Dendritic cell treated with granulocyte-macrophage colony-stimulating factor and Interleukin-4, amounts not matched to agents 40 ng/mL and 50 ng/mL, for 4 days (primary cell): ENCODE measurements at regions not wholly inside any gene's neighbourhood (a gene's known extent, or its start where the extent isn't known, plus 50 kb on each side); places are given as distances from the start of the nearest gene placed in this dataset.
"Not testable (repeated sequence)": the region's sequence is repeated elsewhere in the genome, so short reads cannot be mapped to it uniquely, and the experiment has no call there.

ENCODE experiments used
- H3K27ac Mint-ChIP-seq: one replicate; pipeline ENCODE4 v1.8.0; 2022; ENCODE audit warnings: mild to moderate bottlenecking, mixed read lengths
- H3K27me3 Mint-ChIP-seq: one replicate; pipeline ENCODE4 v1.8.0; 2022; ENCODE audit warnings: mild to moderate bottlenecking, mixed read lengths
- H3K36me3 Mint-ChIP-seq: one replicate; pipeline ENCODE4 v1.8.0; 2022; ENCODE audit warnings: low read depth, mixed read lengths
- H3K4me1 Mint-ChIP-seq: one replicate; pipeline ENCODE4 v1.8.0; 2022; ENCODE audit warnings: low read depth, mixed read lengths
- H3K4me3 Mint-ChIP-seq: one replicate; pipeline ENCODE4 v1.8.0; 2022; ENCODE audit warnings: mild to moderate bottlenecking, moderate library complexity, mixed read lengths
- H3K9me3 Mint-ChIP-seq: one replicate; pipeline ENCODE4 v1.8.0; 2022; ENCODE audit warnings: mixed read lengths
- intact Hi-C: fragments of 100-400 bp; cut with micrococcal nuclease; formaldehyde crosslinking; loops from one replicate; pipeline ENCODE4 v1.15.0; 2022

- H3K27ac Mint-ChIP-seq = no peak overlapping the region
- intact Hi-C loops = no loop called here
- no peaks in the 10 kb centered on the region for H3K4me1 Mint-ChIP-seq
- no peaks in the 10 kb centered on the region for H3K9me3 Mint-ChIP-seq
- no peaks in the 10 kb centered on the region for H3K36me3 Mint-ChIP-seq
- peaks cover 1% of the 10 kb centered on the region for H3K27me3 Mint-ChIP-seq
- no peak overlapping the region for H3K4me3 Mint-ChIP-seq
Measured at GRCh38 chr3:186465508-186465907, 78.7 kb downstream of the CRYGS start.

- Mint-ChIP-seq H3K27me3 (peaks cover under 1% of the 10 kb centered on the region), H3K36me3 (no peaks in the 10 kb centered on the region), H3K9me3 (no peaks in the 10 kb centered on the region), H3K4me3 (no peak overlapping the region), H3K27ac (no peak overlapping the region), H3K4me1 (no peaks in the 10 kb centered on the region)
- intact Hi-C loops = no loop called here
Measured at GRCh38 chr3:186464424-186465093, 79.6 kb downstream of the CRYGS start.

GRCh38 chr3:186461141-186461540 is 83.0 kb downstream of the CRYGS start:
- Mint-ChIP-seq H3K4me1 (no peaks in the 10 kb centered on the region), H3K36me3 (no peaks in the 10 kb centered on the region), H3K27ac (no peak overlapping the region), H3K27me3 (no peaks in the 10 kb centered on the region), H3K4me3 (no peak overlapping the region), H3K9me3 (no peaks in the 10 kb centered on the region)
- intact Hi-C loops = no loop called here

- H3K27me3 Mint-ChIP-seq = no peaks in the 10 kb centered on the region
Measured at GRCh38 chr3:186459108-186459467, 85.1 kb downstream of the CRYGS start.

GRCh38 chr3:186458306-186459107 is 85.7 kb downstream of the CRYGS start:
- Mint-ChIP-seq H3K27ac (no peak overlapping the region), H3K4me1 (no peaks in the 10 kb centered on the region), H3K9me3 (no peaks in the 10 kb centered on the region), H3K4me3 (no peak overlapping the region), H3K36me3 (no peaks in the 10 kb centered on the region), H3K27me3 (no peaks in the 10 kb centered on the region)
- intact Hi-C loops = no loop called here

More at GRCh38 chr3:186459108-186459467, 85.1 kb downstream of the CRYGS start:
- H3K27ac Mint-ChIP-seq = no peak overlapping the region
- H3K9me3 Mint-ChIP-seq = no peaks in the 10 kb centered on the region
- no peaks in the 10 kb centered on the region for H3K36me3 Mint-ChIP-seq
- no peak overlapping the region for H3K4me3 Mint-ChIP-seq
- intact Hi-C loops = no loop called here
- H3K4me1 Mint-ChIP-seq = no peaks in the 10 kb centered on the region

GRCh38 chr3:186457236-186457635 is 86.9 kb downstream of the CRYGS start:
- no peaks in the 10 kb centered on the region for H3K36me3 Mint-ChIP-seq
- no peaks in the 10 kb centered on the region for H3K4me1 Mint-ChIP-seq
- intact Hi-C loops = no loop called here
- H3K4me3 Mint-ChIP-seq = no peak overlapping the region
- H3K27ac Mint-ChIP-seq = no peak overlapping the region
- H3K27me3 Mint-ChIP-seq = no peaks in the 10 kb centered on the region
- H3K9me3 Mint-ChIP-seq = no peaks in the 10 kb centered on the region

GRCh38 chr3:186456731-186457191 is 87.4 kb downstream of the CRYGS start:
- Mint-ChIP-seq H3K27ac (no peak overlapping the region), H3K27me3 (no peaks in the 10 kb centered on the region), H3K4me1 (no peaks in the 10 kb centered on the region), H3K9me3 (no peaks in the 10 kb centered on the region), H3K36me3 (no peaks in the 10 kb centered on the region), H3K4me3 (no peak overlapping the region)
- intact Hi-C loops = no loop called here

- no peaks in the 10 kb centered on the region for H3K9me3 Mint-ChIP-seq
- H3K27me3 Mint-ChIP-seq = no peaks in the 10 kb centered on the region
- no peak overlapping the region for H3K27ac Mint-ChIP-seq
Measured at GRCh38 chr3:186454881-186455703, 89.1 kb downstream of the CRYGS start.

GRCh38 chr3:186453531-186453930 is 90.6 kb downstream of the CRYGS start:
- intact Hi-C loops = no loop called here
- Mint-ChIP-seq H3K4me1 (no peaks in the 10 kb centered on the region), H3K4me3 (no peak overlapping the region), H3K27ac (no peak overlapping the region), H3K36me3 (no peaks in the 10 kb centered on the region), H3K27me3 (no peaks in the 10 kb centered on the region), H3K9me3 (no peaks in the 10 kb centered on the region)

More at GRCh38 chr3:186454881-186455703, 89.1 kb downstream of the CRYGS start:
- Mint-ChIP-seq H3K4me3 (no peak overlapping the region), H3K36me3 (no peaks in the 10 kb centered on the region), H3K4me1 (no peaks in the 10 kb centered on the region)
- intact Hi-C loops = no loop called here

- H3K4me1 Mint-ChIP-seq = no peaks in the 10 kb centered on the region
- intact Hi-C loops = no loop called here
- H3K27ac Mint-ChIP-seq = no peak overlapping the region
- no peaks in the 10 kb centered on the region for H3K27me3 Mint-ChIP-seq
- no peak overlapping the region for H3K4me3 Mint-ChIP-seq
- no peaks in the 10 kb centered on the region for H3K9me3 Mint-ChIP-seq
- no peaks in the 10 kb centered on the region for H3K36me3 Mint-ChIP-seq
Measured at GRCh38 chr3:186452517-186452916, 90.5 kb upstream of the DGKG start.

- Mint-ChIP-seq H3K36me3 (no peaks in the 10 kb centered on the region), H3K27ac (no peak overlapping the region), H3K4me3 (no peak overlapping the region), H3K4me1 (no peaks in the 10 kb centered on the region), H3K27me3 (no peaks in the 10 kb centered on the region), H3K9me3 (no peaks in the 10 kb centered on the region)
- intact Hi-C loops = no loop called here
Measured at GRCh38 chr3:186451371-186451770, 89.3 kb upstream of the DGKG start.

GRCh38 chr3:186444974-186445373 is 82.9 kb upstream of the DGKG start:
- H3K9me3 Mint-ChIP-seq = no peaks in the 10 kb centered on the region
- intact Hi-C loops = no loop called here
- no peaks in the 10 kb centered on the region for H3K36me3 Mint-ChIP-seq
- H3K4me1 Mint-ChIP-seq = no peaks in the 10 kb centered on the region
- no peak overlapping the region for H3K4me3 Mint-ChIP-seq
- no peak overlapping the region for H3K27ac Mint-ChIP-seq
- H3K27me3 Mint-ChIP-seq = no peaks in the 10 kb centered on the region

- H3K36me3 Mint-ChIP-seq = no peaks in the 10 kb centered on the region
- no peaks in the 10 kb centered on the region for H3K9me3 Mint-ChIP-seq
- H3K4me1 Mint-ChIP-seq = no peaks in the 10 kb centered on the region
- no peaks in the 10 kb centered on the region for H3K27me3 Mint-ChIP-seq
- intact Hi-C loops = no loop called here
- no peak overlapping the region for H3K27ac Mint-ChIP-seq
- H3K4me3 Mint-ChIP-seq = no peak overlapping the region
Measured at GRCh38 chr3:186444288-186444687, 82.3 kb upstream of the DGKG start.

GRCh38 chr3:186442979-186443378 is 80.9 kb upstream of the DGKG start:
- H3K4me1 Mint-ChIP-seq, intact Hi-C loops, H3K4me3 Mint-ChIP-seq, H3K36me3 Mint-ChIP-seq, H3K27me3 Mint-ChIP-seq, H3K9me3 Mint-ChIP-seq, H3K27ac Mint-ChIP-seq: not testable (repeated sequence)
